ENCODE measurements at regions not wholly inside any gene's neighbourhood (a gene's known extent, or its start where the extent isn't known, plus 50 kb on each side); places are given as distances from the start of the nearest gene placed in this dataset.
"Not testable (repeated sequence)": the region's sequence is repeated elsewhere in the genome, so short reads cannot be mapped to it uniquely, and the experiment has no call there.

GRCh38 chr6:81869749-81870508, 117.4 kb upstream of the TENT5A start:
- H3K9me3 ChIP-seq (ENCODE audit: control insufficient read depth, insufficient read depth, low read depth, low read length); H3K27me3 ChIP-seq (ENCODE audit: control insufficient read depth, insufficient read depth, low read length); ATAC-seq; H3K4me1 ChIP-seq (ENCODE audit: control insufficient read depth, insufficient read depth, low read length); in situ Hi-C loops (cut with HindIII; ENCODE audit: low pct_unique_long_range_greater_than_20kb, low sequenced_read_pairs); H3K4me3 ChIP-seq (ENCODE audit: low read depth in 2 of 2, low read length in 2 of 2); H3K36me3 ChIP-seq (ENCODE audit: control insufficient read depth, insufficient read depth, low read length); H3K27ac ChIP-seq (ENCODE audit: low read length); CTCF ChIA-PET; POLR2A ChIA-PET; BruUV-seq (replicated peaks); intact Hi-C loops (cut with micrococcal nuclease; ENCODE audit: unreplicated experiment); DNase-seq (ENCODE audit: low read depth, low spot score): not testable (repeated sequence)

- DNase-seq (ENCODE audit: low read depth, low spot score) (no peak), ATAC-seq (no peak)
- Histone ChIP-seq H3K4me1 (ENCODE audit: control insufficient read depth, insufficient read depth, low read length) (no peaks in the 10 kb centered on the region), H3K9me3 (ENCODE audit: control insufficient read depth, insufficient read depth, low read depth, low read length) (no peaks in the 10 kb centered on the region), H3K4me3 (ENCODE audit: low read depth in 2 of 2, low read length in 2 of 2) (no peak overlapping the region), H3K27ac (ENCODE audit: low read length) (no peak overlapping the region), H3K27me3 (ENCODE audit: control insufficient read depth, insufficient read depth, low read length) (no peaks in the 10 kb centered on the region), H3K36me3 (ENCODE audit: control insufficient read depth, insufficient read depth, low read length) (no peaks in the 10 kb centered on the region)
- intact Hi-C loops (cut with micrococcal nuclease; ENCODE audit: unreplicated experiment): no loop called here
- in situ Hi-C loops (cut with HindIII; ENCODE audit: low pct_unique_long_range_greater_than_20kb, low sequenced_read_pairs): no loop called here
- ChIA-PET POLR2A (no interaction called here), CTCF (no interaction called here)
- BruUV-seq (replicated peaks): no TSS peak
- TF ChIP-seq TCF7L2 (IDR thresholded peaks at IDR 0.05; ENCODE audit: low read depth, low read length) (no peak), REST (IDR thresholded peaks at IDR 0.05; ENCODE audit: insufficient read depth in 1 of 2, low read depth in 2 of 2, low read length in 1 of 2) (no peak), CTCF (IDR thresholded peaks at IDR 0.05) (no peak), POLR2AphosphoS5 (IDR thresholded peaks at IDR 0.05; ENCODE audit: low read depth, low read length) (no peak)
Measured at GRCh38 chr6:81865712-81866111, 113.2 kb upstream of the TENT5A start.

GRCh38 chr6:81864124-81864523, 111.6 kb upstream of the TENT5A start:
- DNase-seq (ENCODE audit: low read depth, low spot score): no peak
- ChIA-PET POLR2A (no interaction called here), CTCF (no interaction called here)
- no peaks in the 10 kb centered on the region for H3K9me3 ChIP-seq (ENCODE audit: control insufficient read depth, insufficient read depth, low read depth, low read length)
- in situ Hi-C loops (cut with HindIII; ENCODE audit: low pct_unique_long_range_greater_than_20kb, low sequenced_read_pairs): no loop called here
- intact Hi-C loops (cut with micrococcal nuclease; ENCODE audit: unreplicated experiment): no loop called here
- ATAC-seq: no peak
- no peak overlapping the region for H3K27ac ChIP-seq (ENCODE audit: low read length)
- no peak for TF ChIP-seq SIN3A (IDR thresholded peaks at IDR 0.05; ENCODE audit: borderline replicate concordance, insufficient read depth, low read depth, low read length)
- TF ChIP-seq CTCF (IDR thresholded peaks at IDR 0.05): no peak
- no peak overlapping the region for H3K4me3 ChIP-seq (ENCODE audit: low read depth in 2 of 2, low read length in 2 of 2)
- H3K4me1 ChIP-seq (ENCODE audit: control insufficient read depth, insufficient read depth, low read length): no peaks in the 10 kb centered on the region
- no peaks in the 10 kb centered on the region for H3K36me3 ChIP-seq (ENCODE audit: control insufficient read depth, insufficient read depth, low read length)
- no TSS peak for BruUV-seq (replicated peaks)
- H3K27me3 ChIP-seq (ENCODE audit: control insufficient read depth, insufficient read depth, low read length): no peaks in the 10 kb centered on the region

Data from Panc1 (cell line).